Caki2 (cell line): ENCODE measurements at regions not wholly inside any gene's neighbourhood (a gene's known extent, or its start where the extent isn't known, plus 50 kb on each side); places are given as distances from the start of the nearest gene placed in this dataset.

Experiments used
- DNase-seq: peaks from one replicate; pipeline ENCODE4 v3.0.0-alpha.2; 2015; ENCODE audit warnings: low read depth
- in situ Hi-C: cut with HindIII; loops from 2 replicates; pipeline ENCODE4 v1.10.0; 2016; ENCODE audit warnings: low sequenced_read_pairs, low pct_unique_long_range_greater_than_20kb, mixed read lengths

DNA sequence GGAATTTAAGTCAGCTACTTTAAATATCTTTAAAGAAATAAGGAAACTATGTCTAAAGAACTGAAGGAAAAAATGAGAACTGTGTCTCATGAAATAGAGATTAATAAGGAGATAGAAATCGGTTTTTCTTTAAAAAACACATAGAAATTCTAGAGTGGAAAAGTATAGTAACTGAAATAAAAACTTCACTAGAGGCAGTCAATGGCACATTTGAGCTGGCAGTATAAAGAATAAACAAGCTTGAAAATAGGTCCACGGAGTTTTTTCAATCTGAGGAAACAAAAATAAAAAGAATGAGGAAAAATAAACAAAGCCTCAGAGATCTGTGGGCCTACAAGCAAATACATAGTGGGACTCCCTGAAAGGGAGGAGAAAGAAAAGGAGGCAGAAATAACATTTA lies 127.5 kb downstream of the TWIST2 start:
- in situ Hi-C loops: no loop called here
- DNase-seq: no peak

DNA sequence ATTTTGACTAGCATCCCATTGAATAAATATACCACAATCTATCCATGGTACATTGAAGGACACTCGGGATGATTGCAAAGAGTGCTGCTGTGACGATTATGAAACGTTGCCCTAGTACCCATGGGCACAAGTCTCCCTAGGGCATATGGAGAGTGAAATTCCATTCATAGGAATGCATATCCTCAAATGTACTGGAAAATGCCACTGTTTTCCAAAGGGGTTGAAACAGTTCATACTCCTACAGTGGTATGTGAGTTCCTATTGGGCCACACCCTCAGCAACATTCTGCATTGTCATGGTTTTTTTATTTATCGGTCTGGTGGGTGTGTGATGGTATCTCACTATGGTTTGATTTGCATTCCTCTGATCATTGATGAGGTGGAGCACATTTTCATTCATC lies 130.6 kb downstream of the TWIST2 start:
- in situ Hi-C loops: no loop called here
- DNase-seq: peak; percentile 42

- in situ Hi-C loops: no loop called here
Observed at GRCh38 chr2:238979636-238980035, 131.8 kb downstream of the TWIST2 start.

GRCh38 chr2:238985041-238985729 lies 137.3 kb downstream of the TWIST2 start:
- in situ Hi-C loops: no loop called here
- no peak for DNase-seq

More at GRCh38 chr2:238979636-238980035, 131.8 kb downstream of the TWIST2 start:
- DNase-seq: no peak

DNA sequence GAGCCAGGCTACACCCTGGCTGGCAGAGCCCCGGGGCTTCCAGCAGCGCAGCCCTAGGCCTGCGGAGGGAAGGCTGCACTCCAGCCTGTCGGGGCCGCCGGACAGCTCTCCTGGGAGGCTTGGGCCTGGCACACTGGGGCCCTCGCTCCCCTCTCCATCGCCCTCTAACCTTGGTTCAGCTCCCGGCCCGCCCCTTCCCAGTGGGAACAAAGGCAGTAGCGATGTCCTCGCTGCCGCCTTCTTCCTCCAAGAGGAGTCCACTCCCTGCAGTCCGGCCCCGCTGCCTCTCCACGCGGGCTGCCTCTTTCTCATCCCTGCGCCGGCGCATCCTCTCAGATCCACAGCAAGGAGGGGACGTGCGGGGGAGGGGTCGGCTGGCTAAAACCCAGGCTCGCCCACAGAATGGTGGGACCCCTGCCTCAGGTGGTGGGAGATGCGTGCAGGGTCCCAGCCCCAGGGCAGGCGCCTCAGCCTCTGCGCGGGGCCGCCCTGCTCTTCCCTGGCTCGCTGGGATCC lies 138.1 kb downstream of the TWIST2 start:
- DNase-seq: no peak
- in situ Hi-C loops: no loop called here

DNA sequence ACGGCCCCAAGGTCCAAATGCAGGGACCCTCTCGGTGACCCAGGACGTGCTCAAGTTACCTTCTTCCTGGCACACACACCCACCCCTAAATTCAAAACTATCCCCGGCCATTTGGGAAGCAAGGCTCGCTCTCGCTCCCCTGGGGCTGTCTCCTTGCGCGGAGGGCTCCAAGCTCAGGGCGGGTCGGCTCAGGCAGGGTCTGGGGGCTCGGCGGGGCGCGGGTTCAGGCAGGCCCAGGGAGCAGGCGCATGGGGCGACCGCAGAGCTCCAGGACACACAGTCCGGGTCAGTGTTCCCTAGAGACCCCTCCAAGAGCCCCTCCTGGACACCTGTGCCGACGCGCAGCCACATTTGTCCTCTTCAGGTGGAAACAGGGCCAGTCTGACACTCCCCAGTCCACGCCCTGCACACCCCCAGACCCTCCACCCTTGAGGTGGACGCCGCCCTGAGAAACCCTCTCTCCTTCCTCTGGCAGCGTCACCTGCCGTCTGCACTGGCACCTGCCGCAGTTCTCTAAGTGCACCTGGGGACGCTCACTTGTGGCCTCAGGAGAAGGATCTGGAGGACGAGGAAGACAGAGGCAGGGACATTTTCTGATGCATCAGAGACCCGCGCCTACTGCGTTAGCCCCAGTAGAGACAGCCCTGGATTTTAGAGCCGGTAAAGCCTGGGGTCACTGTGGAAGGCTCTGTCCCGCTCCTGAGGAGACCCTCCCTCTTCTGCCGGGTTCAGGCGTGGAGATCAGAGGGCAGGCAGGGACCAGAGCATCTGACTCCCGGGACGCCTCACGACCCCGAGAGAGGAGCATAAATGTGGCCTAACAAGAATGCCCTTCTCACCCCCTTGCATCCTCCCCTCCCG lies 138.8 kb downstream of the TWIST2 start:
- in situ Hi-C loops: no loop called here
- no peak for DNase-seq

GRCh38 chr2:238987352-238987981 lies 139.6 kb downstream of the TWIST2 start:
- no peak for DNase-seq
- in situ Hi-C loops: no loop called here

- DNase-seq: no peak
- in situ Hi-C loops: no loop called here
Observed at GRCh38 chr2:238988105-238988504, 140.2 kb downstream of the TWIST2 start.

- in situ Hi-C loops: no loop called here
Observed at GRCh38 chr2:238988752-238989151, 140.9 kb downstream of the TWIST2 start.

DNA sequence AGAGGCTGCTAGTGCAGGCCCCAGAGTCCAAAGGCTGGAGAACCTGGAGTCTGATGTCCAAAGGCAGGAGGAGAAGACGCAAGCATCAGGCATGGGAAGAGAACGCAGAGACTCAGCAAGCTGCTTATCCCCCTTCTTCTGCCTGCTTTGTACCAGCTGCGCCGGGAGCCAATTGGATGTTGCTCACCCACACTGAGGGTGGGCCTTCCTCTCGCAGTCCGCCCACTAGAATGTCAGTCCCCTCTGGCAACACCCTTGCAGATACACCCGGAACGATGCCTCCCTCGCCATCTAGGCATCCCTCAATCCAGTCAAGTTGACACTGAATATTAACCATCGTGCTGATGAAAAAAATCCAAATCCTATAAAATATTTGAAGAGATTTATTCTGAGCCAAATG lies 141.6 kb downstream of the TWIST2 start:
- no peak for DNase-seq
- in situ Hi-C loops: no loop called here

More at GRCh38 chr2:238988752-238989151, 140.9 kb downstream of the TWIST2 start:
- no peak for DNase-seq

DNA sequence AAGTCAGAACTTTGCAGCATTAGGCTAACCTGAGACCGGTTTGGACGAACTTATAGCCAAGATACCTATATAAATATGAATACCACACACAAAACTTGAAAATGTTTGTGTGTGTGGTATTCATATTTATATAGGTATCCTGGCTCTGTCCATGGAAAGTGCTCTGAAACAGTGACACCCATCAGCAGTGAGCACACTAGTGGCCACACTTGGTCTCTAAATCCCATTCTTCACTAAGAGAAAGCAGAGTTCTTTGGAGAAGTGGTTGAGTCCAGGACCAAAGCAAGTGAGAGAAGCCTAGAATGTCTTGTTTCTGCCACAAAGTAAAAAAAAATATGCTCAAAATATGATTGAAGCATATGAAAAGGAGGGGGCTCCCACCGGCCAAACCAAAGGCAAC lies 146.5 kb downstream of the TWIST2 start:
- in situ Hi-C loops: no loop called here
- DNase-seq: no peak

DNA sequence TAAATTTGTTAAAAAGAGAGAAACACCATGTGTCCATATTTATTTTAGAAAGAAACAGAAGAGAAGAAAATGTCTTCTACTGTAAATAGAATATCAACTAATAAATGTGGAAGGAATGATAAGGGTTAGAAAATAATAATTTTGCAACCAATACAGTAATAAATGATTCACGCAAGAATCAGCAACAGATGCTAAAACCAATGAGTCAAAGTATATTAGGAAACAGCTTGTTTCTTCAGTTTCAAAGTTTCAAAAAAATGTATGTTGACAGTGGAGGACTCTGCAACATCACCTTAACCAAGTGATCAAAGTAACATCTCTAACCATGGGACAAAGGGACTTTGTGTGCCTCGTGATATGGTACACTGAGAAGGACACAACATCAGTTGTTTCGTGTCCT lies 147.0 kb downstream of the TWIST2 start:
- in situ Hi-C loops: no loop called here

DNA sequence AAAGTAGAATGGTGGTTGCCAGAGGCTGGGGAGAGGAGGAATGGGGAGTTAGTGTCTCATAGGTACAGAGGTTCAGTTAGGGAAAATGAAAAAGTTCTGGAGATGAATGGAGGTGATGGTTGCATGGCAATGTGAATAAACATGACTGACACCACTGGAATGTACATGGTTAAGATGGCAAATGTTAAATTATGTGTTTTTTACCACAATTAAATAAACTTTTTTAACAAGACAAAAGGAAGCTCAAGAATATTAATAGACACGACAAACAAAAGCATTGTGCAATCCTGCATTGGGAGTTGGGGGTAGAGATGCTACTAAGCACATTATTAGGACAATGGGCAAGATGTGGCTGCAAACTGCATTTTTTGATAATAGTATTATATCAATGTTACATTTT lies 147.7 kb downstream of the TWIST2 start:
- in situ Hi-C loops: no loop called here
- no peak for DNase-seq

More for the DNA sequence above, 147.0 kb downstream of the TWIST2 start:
- DNase-seq: no peak

DNA sequence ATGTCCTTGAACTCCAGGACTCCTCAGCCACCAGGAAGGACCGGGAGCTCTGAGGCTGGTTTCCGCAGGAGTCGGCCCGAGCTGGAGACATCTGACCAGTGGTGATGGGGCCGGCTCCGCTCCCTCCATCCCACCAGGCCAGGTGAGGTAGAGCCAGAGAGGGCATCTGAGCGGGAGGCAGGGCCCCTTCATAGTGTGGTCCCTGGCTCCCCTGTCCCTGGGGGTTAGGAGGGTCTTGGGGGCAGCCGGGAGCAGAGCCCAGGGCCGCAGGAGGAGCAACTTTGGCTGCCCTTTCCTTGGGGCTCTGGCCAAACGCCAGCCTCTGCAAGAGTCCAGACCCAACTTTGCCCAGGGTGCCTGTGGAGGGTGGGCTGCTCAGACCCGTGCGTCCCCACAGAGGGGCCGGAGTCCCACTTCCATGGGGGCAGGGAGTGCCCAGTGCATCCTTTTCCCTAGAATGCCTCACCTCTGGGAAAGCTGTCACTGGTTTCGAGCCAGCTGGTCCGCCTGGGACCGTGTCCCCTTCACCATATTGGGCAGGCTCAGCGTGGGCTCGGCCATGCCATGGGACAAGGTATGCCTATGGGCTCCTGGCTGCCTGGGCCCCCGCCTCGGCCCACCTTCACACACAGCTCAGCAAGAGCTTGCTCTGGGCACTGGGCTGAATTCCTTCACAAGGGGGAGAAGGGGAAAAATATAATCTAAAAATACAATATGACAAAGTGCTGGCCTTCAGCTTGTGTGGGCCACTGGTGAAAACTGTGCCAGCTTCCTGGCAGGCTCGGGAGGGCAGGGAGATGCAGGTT lies 148.6 kb downstream of the TWIST2 start:
- DNase-seq: no peak

GRCh38 chr2:238997137-238997390 lies 149.2 kb downstream of the TWIST2 start:
- in situ Hi-C loops: no loop called here
- DNase-seq: no peak

More for the DNA sequence above, 148.6 kb downstream of the TWIST2 start:
- in situ Hi-C loops: no loop called here

GRCh38 chr2:238997684-238998083 lies 149.8 kb downstream of the TWIST2 start:
- DNase-seq: no peak
- in situ Hi-C loops: no loop called here
